ENCODE measurements at regions not wholly inside any gene's neighbourhood (a gene's known extent, or its start where the extent isn't known, plus 50 kb on each side); places are given as distances from the start of the nearest gene placed in this dataset.

- H3K27ac ChIP-seq (ENCODE audit: low read depth, low read length, poor library complexity, severe bottlenecking), result no peak overlapping the region
- H3K4me1 ChIP-seq (ENCODE audit: insufficient read depth, low read length, poor library complexity, severe bottlenecking), result no peaks in the 10 kb centered on the region
- no peaks in the 10 kb centered on the region for H3K9me2 ChIP-seq (ENCODE audit: insufficient read depth, low read length)
- no peaks in the 10 kb centered on the region for H3K79me2 ChIP-seq (ENCODE audit: insufficient read depth, low read depth, low read length)
- no peak for TF ChIP-seq EZH2phosphoT487 (IDR thresholded peaks at IDR 0.05; ENCODE audit: borderline replicate concordance, low read depth, low read length)
- TF ChIP-seq, protein P1, sequence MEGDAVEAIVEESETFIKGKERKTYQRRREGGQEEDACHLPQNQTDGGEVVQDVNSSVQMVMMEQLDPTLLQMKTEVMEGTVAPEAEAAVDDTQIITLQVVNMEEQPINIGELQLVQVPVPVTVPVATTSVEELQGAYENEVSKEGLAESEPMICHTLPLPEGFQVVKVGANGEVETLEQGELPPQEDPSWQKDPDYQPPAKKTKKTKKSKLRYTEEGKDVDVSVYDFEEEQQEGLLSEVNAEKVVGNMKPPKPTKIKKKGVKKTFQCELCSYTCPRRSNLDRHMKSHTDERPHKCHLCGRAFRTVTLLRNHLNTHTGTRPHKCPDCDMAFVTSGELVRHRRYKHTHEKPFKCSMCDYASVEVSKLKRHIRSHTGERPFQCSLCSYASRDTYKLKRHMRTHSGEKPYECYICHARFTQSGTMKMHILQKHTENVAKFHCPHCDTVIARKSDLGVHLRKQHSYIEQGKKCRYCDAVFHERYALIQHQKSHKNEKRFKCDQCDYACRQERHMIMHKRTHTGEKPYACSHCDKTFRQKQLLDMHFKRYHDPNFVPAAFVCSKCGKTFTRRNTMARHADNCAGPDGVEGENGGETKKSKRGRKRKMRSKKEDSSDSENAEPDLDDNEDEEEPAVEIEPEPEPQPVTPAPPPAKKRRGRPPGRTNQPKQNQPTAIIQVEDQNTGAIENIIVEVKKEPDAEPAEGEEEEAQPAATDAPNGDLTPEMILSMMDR (conservative IDR thresholded peaks at IDR 0.05; ENCODE audit: low read length), result no peak
- DNase-seq (ENCODE audit: low spot score), result no peak
- H2AFZ ChIP-seq (ENCODE audit: low read length), result peak overlapping the region; percentile 36
- no peak overlapping the region for H3K4me3 ChIP-seq (ENCODE audit: low read depth, low read length, poor library complexity, severe bottlenecking)
- H3K9me3 ChIP-seq (ENCODE audit: low read length), result no peaks in the 10 kb centered on the region
- H3K4me2 ChIP-seq (ENCODE audit: low read length), result no peak overlapping the region
- BruUV-seq (replicated peaks), result no TSS peak
- H3K36me3 ChIP-seq (ENCODE audit: insufficient read depth, low read length), result no peaks in the 10 kb centered on the region
- ChIA-PET POLR2A (interaction anchor here (0.7 kb wide), 1 partner anchor 32 kb away, joined by 3 read pairs; no protein-coding TSS in a partner anchor), CTCF (ENCODE audit: unreplicated experiment) (no interaction called here)
- no peaks in the 10 kb centered on the region for H4K20me1 ChIP-seq (ENCODE audit: insufficient read depth, low read length)
- intact Hi-C loops (cut with micrococcal nuclease; ENCODE audit: unreplicated experiment), result no loop called here
These were observed 205.8 kb upstream of the EEA1 start for GRCh38 chr12:93134893-93135285.

DNA sequence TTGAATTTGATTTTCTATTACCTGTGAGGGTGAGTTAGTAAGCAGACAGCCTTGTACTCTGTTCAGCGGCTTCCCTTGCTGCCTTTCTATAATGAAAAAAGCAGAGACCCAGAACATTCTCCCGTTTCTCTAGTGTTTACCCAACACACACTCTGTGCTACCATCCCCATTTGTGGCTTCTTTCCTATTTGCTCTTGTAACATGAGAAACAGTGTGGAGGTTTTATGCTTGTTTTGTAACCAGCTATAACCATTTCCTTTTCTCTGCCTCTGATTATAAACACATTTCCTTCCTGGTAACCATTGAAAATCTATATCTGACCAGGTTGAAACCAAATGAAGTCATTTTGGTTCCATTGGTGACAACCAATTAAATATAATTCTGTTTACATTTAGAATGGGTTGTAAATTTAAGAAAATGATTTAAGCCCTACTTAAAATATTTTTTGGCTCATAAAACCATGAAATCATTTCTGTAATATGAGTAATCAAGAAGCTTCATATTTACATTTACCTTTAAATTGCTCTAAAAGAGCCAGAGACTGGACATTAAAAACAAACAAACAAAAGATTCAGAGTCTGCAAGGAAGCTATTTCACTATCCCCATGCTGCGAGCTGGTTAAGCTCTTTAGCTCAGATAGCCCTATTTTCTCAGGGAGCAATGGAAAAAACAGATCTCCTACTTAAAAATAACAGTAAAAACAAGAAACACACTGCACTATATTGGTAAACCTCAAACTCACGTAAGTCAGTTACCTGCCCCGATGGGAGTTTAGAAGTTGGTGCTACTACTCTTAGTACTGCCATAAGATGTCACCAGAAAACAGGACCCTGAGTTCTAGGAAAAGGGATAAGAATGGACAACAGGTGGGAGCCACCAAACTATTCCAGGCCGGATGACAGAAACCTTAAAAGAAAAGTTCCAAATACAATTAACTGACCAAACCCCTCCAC, 206.5 kb upstream of the EEA1 start:
- no peak overlapping the region for H3K27ac ChIP-seq (ENCODE audit: low read depth, low read length, poor library complexity, severe bottlenecking)
- no peaks in the 10 kb centered on the region for H3K36me3 ChIP-seq (ENCODE audit: insufficient read depth, low read length)
- DNase-seq (ENCODE audit: low spot score), result no peak
- H3K4me3 ChIP-seq (ENCODE audit: low read depth, low read length, poor library complexity, severe bottlenecking), result no peak overlapping the region
- no TSS peak for BruUV-seq (replicated peaks)
- ChIA-PET CTCF (ENCODE audit: unreplicated experiment) (no interaction called here), POLR2A (interaction anchor here (0.5 to 1.6 kb wide), 6 partner anchors 13 to 210 kb away, joined by 3 to 7 read pairs (median 3); no protein-coding TSS in a partner anchor)
- TF ChIP-seq, protein P1 (conservative IDR thresholded peaks at IDR 0.05; ENCODE audit: low read length), result no peak
- no peak for TF ChIP-seq EZH2phosphoT487 (IDR thresholded peaks at IDR 0.05; ENCODE audit: borderline replicate concordance, low read depth, low read length)
- H3K79me2 ChIP-seq (ENCODE audit: insufficient read depth, low read depth, low read length), result no peaks in the 10 kb centered on the region
- H3K9me3 ChIP-seq (ENCODE audit: low read length), result no peaks in the 10 kb centered on the region
- intact Hi-C loops (cut with micrococcal nuclease; ENCODE audit: unreplicated experiment), result no loop called here
- H2AFZ ChIP-seq (ENCODE audit: low read length), result peak overlapping the region; percentile 36; the same call in 1 of the 2 replicates
- no peaks in the 10 kb centered on the region for H3K4me1 ChIP-seq (ENCODE audit: insufficient read depth, low read length, poor library complexity, severe bottlenecking)
- peak overlapping the region; percentile 17; the same call in 1 of the 2 replicates for H3K4me2 ChIP-seq (ENCODE audit: low read length)
- H3K9me2 ChIP-seq (ENCODE audit: insufficient read depth, low read length), result no peaks in the 10 kb centered on the region
- no peaks in the 10 kb centered on the region for H4K20me1 ChIP-seq (ENCODE audit: insufficient read depth, low read length)

All from OCI-LY7 (cell line).